GM06990 (cell line): ENCODE measurements at regions not wholly inside any gene's neighbourhood (a gene's known extent, or its start where the extent isn't known, plus 50 kb on each side); places are given as distances from the start of the nearest gene placed in this dataset.

Experiments
- DNase-seq: peaks from one replicate; pipeline ENCODE4 v3.0.0-alpha.2; 2011; ENCODE audit not compliant: insufficient read length; ENCODE audit errors: extremely low read depth
- H3K27me3 ChIP-seq: replicated peaks from 2 replicates; pipeline ENCODE4 v1.6.0; 2011; ENCODE audit warnings: low read length; ENCODE audit not compliant: control insufficient read depth, insufficient read depth
- H3K36me3 ChIP-seq: 2 replicates; pipeline ENCODE4 v1.5.1; 2011; ENCODE audit warnings: low read length; ENCODE audit not compliant: control insufficient read depth, insufficient read depth
- H3K4me3 ChIP-seq: replicated peaks from 2 replicates; pipeline ENCODE4 v1.5.1; 2011; ENCODE audit warnings: low read depth, mild to moderate bottlenecking, control low read depth, low read length
- TF ChIP-seq, protein P1 (sequence below): IDR thresholded peaks from 2 replicates; pipeline ENCODE4 v1.5.1; 2011; ENCODE audit warnings: low read length, control low read depth, mild to moderate bottlenecking, inconsistent platforms; ENCODE audit not compliant: insufficient read depth, poor library complexity, severe bottlenecking

DNA sequence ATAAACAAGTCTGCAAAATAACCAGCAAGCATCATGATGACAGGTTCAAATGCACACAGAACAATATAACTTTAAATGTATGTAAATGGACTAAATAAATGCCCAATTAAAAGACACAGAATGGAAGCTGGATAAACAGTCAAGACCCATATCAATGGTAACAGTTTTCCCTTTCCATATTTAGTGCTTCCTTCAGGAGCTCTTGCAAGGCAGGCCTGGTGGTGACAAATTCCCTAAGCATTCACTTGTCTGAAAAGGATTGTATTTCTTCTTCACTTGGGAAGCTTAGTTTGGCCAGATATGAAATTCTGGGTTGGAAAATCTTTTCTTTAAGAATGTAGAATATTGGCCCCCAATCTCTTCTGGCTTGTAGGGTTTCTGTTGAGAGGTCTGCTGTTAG, 120.2 kb upstream of the RASA1 start:
- TF ChIP-seq, protein P1, sequence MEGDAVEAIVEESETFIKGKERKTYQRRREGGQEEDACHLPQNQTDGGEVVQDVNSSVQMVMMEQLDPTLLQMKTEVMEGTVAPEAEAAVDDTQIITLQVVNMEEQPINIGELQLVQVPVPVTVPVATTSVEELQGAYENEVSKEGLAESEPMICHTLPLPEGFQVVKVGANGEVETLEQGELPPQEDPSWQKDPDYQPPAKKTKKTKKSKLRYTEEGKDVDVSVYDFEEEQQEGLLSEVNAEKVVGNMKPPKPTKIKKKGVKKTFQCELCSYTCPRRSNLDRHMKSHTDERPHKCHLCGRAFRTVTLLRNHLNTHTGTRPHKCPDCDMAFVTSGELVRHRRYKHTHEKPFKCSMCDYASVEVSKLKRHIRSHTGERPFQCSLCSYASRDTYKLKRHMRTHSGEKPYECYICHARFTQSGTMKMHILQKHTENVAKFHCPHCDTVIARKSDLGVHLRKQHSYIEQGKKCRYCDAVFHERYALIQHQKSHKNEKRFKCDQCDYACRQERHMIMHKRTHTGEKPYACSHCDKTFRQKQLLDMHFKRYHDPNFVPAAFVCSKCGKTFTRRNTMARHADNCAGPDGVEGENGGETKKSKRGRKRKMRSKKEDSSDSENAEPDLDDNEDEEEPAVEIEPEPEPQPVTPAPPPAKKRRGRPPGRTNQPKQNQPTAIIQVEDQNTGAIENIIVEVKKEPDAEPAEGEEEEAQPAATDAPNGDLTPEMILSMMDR, result no peak
- no peak for DNase-seq
- H3K4me3 ChIP-seq, result no peak overlapping the region

DNA sequence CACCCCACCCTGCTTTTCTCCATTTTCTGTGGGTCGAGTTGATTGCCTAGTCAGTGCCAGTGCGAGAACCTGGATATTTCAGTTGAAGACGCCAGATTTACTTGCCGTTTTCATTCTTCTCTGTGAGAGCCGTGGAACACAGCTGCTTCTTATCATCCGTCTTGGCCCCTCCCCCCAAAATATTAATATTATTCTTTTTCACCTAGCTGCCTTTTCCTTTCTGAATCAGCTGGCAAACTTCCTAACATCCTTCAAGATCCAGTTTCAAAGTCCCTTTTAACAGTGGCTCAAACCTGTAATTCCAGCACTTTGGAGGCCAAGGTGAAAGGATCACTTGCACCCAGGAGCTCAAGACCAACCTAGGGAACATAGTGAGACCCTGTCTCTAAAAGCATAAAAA, 117.1 kb upstream of the RASA1 start:
- no peak for DNase-seq
- TF ChIP-seq, protein P1, result no peak
- Histone ChIP-seq H3K36me3 (no peaks in the 10 kb centered on the region), H3K4me3 (no peak overlapping the region), H3K27me3 (no peaks in the 10 kb centered on the region)

More for the DNA sequence above, 120.2 kb upstream of the RASA1 start:
- Histone ChIP-seq H3K36me3 (no peaks in the 10 kb centered on the region), H3K27me3 (no peaks in the 10 kb centered on the region)

DNA sequence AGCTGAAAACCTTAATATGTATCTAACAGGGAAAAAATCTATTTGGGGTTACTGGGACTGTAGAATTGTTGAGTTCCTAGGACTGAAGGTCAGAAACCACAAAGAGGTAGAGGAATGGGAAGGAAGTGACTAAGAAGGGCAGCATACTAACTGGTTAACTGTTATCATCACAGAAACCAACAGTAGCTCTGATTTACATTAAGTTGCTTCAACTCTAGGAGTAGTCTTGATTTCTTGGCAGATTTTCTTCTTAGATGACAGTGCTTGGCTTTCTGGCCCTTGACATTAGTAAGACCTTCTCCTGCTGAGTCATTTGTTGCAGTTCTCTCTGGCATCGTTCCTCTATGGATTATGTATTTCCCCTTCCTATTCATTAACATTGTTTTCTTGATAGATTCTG, 116.1 kb upstream of the RASA1 start:
- H3K27me3 ChIP-seq, result no peaks in the 10 kb centered on the region
- no peaks in the 10 kb centered on the region for H3K36me3 ChIP-seq
- no peak overlapping the region for H3K4me3 ChIP-seq
- TF ChIP-seq, protein P1, result no peak
- no peak for DNase-seq

- no peaks in the 10 kb centered on the region for H3K27me3 ChIP-seq
- H3K4me3 ChIP-seq, result no peak overlapping the region
- DNase-seq, result no peak
- TF ChIP-seq, protein P1, result no peak
- H3K36me3 ChIP-seq, result no peaks in the 10 kb centered on the region
Measured at GRCh38 chr5:87152886-87153285, 114.8 kb upstream of the RASA1 start.

DNA sequence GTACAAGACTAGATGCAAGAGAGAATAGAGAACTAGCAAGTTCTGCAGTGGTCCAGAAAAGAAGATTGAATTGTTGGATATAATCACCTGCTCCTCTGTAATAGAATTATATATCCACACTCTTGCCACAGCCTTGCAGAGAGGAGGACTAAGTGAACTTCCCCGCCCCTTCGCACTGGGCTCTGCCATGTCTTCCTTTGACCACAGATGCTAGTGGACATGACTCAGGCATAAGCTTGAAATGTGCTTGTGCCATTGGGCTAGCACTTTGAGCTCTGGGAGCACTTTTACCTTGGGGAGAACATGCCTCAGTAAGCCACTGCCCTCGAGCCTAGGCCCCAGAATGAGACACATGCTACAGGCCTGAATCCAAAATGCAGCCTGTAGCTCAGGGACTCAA, 113.5 kb upstream of the RASA1 start:
- TF ChIP-seq, protein P1, result no peak
- Histone ChIP-seq H3K4me3 (no peak overlapping the region), H3K27me3 (no peaks in the 10 kb centered on the region), H3K36me3 (no peaks in the 10 kb centered on the region)
- DNase-seq, result no peak

DNA sequence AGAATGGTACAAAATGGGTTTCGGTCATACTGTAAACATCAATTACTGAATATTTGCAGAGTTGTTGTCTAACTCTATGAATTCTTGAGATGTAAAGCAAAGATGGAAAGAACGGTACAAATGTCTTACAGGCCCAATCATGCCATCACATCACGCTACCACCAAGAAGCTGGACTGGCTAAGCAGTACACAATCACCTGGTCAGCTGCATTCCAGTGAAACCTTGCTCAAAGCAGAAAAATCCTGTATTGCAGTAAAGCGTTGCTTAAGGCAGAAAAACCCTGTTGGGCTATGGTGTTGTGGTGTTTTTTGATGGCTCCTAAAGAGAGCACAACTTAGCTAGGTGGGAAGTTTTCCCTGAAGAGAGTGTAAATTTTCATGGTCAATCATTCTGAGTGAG, 112.6 kb upstream of the RASA1 start:
- H3K27me3 ChIP-seq, result no peaks in the 10 kb centered on the region
- no peak overlapping the region for H3K4me3 ChIP-seq
- H3K36me3 ChIP-seq, result no peaks in the 10 kb centered on the region
- no peak for DNase-seq
- TF ChIP-seq, protein P1, result no peak
